ENCODE measurements at regions not wholly inside any gene's neighbourhood (a gene's known extent, or its start where the extent isn't known, plus 50 kb on each side); places are given as distances from the start of the nearest gene placed in this dataset.
"Not testable (repeated sequence)": the region's sequence is repeated elsewhere in the genome, so short reads cannot be mapped to it uniquely, and the experiment has no call there.

- peaks cover 0 to 11% of the 10 kb centered on the region in 2 donors for H3K4me1 ChIP-seq (ENCODE audit: control insufficient read depth in 1 of 2, insufficient read depth in 2 of 2, low read length in 2 of 2)
- H3K4me3 ChIP-seq (ENCODE audit: low read depth in 1 of 2, low read length in 2 of 2); H3K27ac ChIP-seq (ENCODE audit: low read depth, low read length); H3K36me3 ChIP-seq (ENCODE audit: control insufficient read depth in 1 of 2, insufficient read depth in 2 of 2, low read length in 2 of 2); H3K9me3 ChIP-seq (ENCODE audit: control insufficient read depth in 1 of 2, low read length in 2 of 2); H3K9ac ChIP-seq (ENCODE audit: low read depth in 1 of 2, low read length in 2 of 2): not testable (repeated sequence)
- peaks cover 4 to 10% of the 10 kb centered on the region in 2 donors for H3K27me3 ChIP-seq (ENCODE audit: control insufficient read depth in 1 of 2, insufficient read depth in 2 of 2, low read length in 2 of 2)
These were observed 1073.9 kb downstream of the RPIA start for GRCh38 chr2:89765361-89765718.

GRCh38 chr2:89766141-89766990 lies 1074.9 kb downstream of the RPIA start:
- not testable (repeated sequence) for H3K4me3 ChIP-seq (ENCODE audit: low read depth in 1 of 2, low read length in 2 of 2); H3K9me3 ChIP-seq (ENCODE audit: control insufficient read depth in 1 of 2, low read length in 2 of 2)

GRCh38 chr2:89767058-89767457 lies 1075.6 kb downstream of the RPIA start:
- H3K9me3 ChIP-seq (ENCODE audit: control insufficient read depth in 1 of 2, low read length in 2 of 2); H3K27ac ChIP-seq (ENCODE audit: low read depth, low read length); H3K36me3 ChIP-seq (ENCODE audit: control insufficient read depth in 1 of 2, insufficient read depth in 2 of 2, low read length in 2 of 2); H3K9ac ChIP-seq (ENCODE audit: low read depth in 1 of 2, low read length in 2 of 2): not testable (repeated sequence)
- H3K27me3 ChIP-seq (ENCODE audit: control insufficient read depth in 1 of 2, insufficient read depth in 2 of 2, low read length in 2 of 2), result peaks cover 4 to 10% of the 10 kb centered on the region in 2 donors
- H3K4me3 ChIP-seq (ENCODE audit: low read depth in 1 of 2, low read length in 2 of 2), result peak overlapping the region; percentile 30 to 77
- peaks cover 0 to 11% of the 10 kb centered on the region in 2 donors for H3K4me1 ChIP-seq (ENCODE audit: control insufficient read depth in 1 of 2, insufficient read depth in 2 of 2, low read length in 2 of 2)

More at GRCh38 chr2:89766141-89766990, 1074.9 kb downstream of the RPIA start:
- Histone ChIP-seq H3K27me3 (ENCODE audit: control insufficient read depth in 1 of 2, insufficient read depth in 2 of 2, low read length in 2 of 2) (peaks cover 4 to 10% of the 10 kb centered on the region in 2 donors), H3K4me1 (ENCODE audit: control insufficient read depth in 1 of 2, insufficient read depth in 2 of 2, low read length in 2 of 2) (peaks cover 0 to 11% of the 10 kb centered on the region in 2 donors)
- H3K9ac ChIP-seq (ENCODE audit: low read depth in 1 of 2, low read length in 2 of 2); H3K36me3 ChIP-seq (ENCODE audit: control insufficient read depth in 1 of 2, insufficient read depth in 2 of 2, low read length in 2 of 2); H3K27ac ChIP-seq (ENCODE audit: low read depth, low read length): not testable (repeated sequence)

DNA sequence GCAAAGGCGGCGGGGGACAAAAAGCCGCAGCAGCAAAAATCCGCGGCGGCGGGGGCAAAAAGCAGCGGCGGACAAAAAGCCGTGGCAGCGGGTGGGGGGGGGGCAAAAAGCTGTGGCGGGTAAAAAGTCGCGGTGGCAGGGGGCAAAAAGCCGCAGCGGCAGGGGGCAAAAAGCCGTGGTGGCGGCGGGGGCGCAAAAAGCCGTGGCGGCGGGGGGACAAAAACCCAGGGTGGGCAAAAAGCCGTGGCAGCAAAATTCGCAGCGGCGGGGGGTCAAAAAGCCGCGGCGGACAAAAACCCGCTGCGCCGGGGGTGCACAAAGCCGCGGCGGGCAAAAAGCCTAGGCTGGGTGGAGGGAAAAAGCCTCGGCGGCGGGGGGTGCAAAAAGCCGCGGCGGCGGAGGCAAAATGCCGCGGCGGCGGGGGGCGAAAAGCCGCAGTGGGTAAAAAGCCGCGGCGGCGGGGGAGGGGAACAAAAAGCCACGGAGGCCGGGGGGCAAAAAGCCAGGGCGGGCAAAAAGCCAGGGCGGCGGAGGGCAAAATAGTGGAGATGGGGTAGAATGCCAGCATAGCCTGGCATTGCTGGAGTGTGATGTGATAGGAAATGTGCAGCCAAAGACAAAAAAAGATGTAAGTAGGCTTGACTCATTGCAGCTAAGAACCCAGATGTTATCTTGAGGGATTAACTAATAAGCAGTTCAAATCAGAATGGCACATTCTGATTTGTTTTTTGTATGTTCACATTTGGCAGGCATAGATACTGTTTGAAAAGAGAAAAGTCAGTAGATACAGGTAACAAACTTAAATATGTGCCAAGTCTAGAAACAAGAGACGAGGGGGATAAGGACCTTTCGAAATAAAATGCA lies 1076.3 kb downstream of the RPIA start:
- Histone ChIP-seq H3K4me1 (ENCODE audit: control insufficient read depth in 1 of 2, insufficient read depth in 2 of 2, low read length in 2 of 2) (peaks cover 0 to 11% of the 10 kb centered on the region in 2 donors), H3K9me3 (ENCODE audit: control insufficient read depth in 1 of 2, low read length in 2 of 2) (peaks cover 3 to 5% of the 10 kb centered on the region in 2 donors), H3K36me3 (ENCODE audit: control insufficient read depth in 1 of 2, insufficient read depth in 2 of 2, low read length in 2 of 2) (no peaks in the 10 kb centered on the region), H3K9ac (ENCODE audit: low read depth in 1 of 2, low read length in 2 of 2) (no peak overlapping the region), H3K27ac (ENCODE audit: low read depth, low read length) (no peak overlapping the region), H3K4me3 (ENCODE audit: low read depth in 1 of 2, low read length in 2 of 2) (peak overlapping the region in 1 of 2 donors; percentile 77), H3K27me3 (ENCODE audit: control insufficient read depth in 1 of 2, insufficient read depth in 2 of 2, low read length in 2 of 2) (peaks cover 4 to 10% of the 10 kb centered on the region in 2 donors)

DNA sequence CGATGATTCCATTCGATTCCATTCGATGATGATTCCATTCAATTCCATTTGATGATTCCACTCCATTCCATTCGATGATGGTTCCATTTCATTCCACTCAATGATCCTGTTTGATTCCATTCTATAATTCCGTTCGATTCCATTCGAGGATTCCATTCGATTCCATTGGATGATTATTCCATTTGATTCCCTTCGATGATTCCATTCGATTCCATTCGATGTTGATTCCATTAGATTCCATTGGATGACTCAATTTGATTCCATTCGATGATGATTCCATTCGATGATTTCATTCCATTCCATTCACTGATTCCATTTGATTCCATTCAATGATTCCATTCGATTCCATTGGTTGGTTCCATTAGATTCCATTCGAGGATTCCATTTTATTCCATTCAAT lies 1084.4 kb downstream of the RPIA start:
- Histone ChIP-seq H3K27ac (ENCODE audit: low read depth, low read length) (no peak overlapping the region), H3K9me3 (ENCODE audit: control insufficient read depth in 1 of 2, low read length in 2 of 2) (peaks cover 55 to 85% of the 10 kb centered on the region in 2 donors), H3K36me3 (ENCODE audit: control insufficient read depth in 1 of 2, insufficient read depth in 2 of 2, low read length in 2 of 2) (no peaks in the 10 kb centered on the region), H3K9ac (ENCODE audit: low read depth in 1 of 2, low read length in 2 of 2) (no peak overlapping the region), H3K4me1 (ENCODE audit: control insufficient read depth in 1 of 2, insufficient read depth in 2 of 2, low read length in 2 of 2) (no peaks in the 10 kb centered on the region), H3K27me3 (ENCODE audit: control insufficient read depth in 1 of 2, insufficient read depth in 2 of 2, low read length in 2 of 2) (no peaks in the 10 kb centered on the region), H3K4me3 (ENCODE audit: low read depth in 1 of 2, low read length in 2 of 2) (no peak overlapping the region)

DNA sequence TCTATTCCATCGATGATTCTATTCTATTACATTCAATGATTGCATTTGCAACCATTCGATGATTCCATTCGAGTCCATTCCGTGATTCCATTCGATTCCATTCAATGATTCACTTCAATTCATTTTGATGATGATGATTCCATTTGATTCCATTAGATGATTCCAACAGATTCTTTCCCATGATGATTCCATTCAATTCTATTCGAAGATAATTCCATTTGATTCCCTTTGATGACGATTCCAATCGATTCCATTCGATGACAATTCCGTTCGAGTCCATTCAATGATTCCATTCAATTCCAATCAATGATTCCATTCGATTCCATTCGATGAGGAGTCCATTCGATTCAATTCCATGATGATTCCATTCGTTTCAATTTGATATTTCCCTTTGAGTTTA lies 1088.8 kb downstream of the RPIA start:
- no peaks in the 10 kb centered on the region for H3K36me3 ChIP-seq (ENCODE audit: control insufficient read depth in 1 of 2, insufficient read depth in 2 of 2, low read length in 2 of 2)
- no peaks in the 10 kb centered on the region for H3K4me1 ChIP-seq (ENCODE audit: control insufficient read depth in 1 of 2, insufficient read depth in 2 of 2, low read length in 2 of 2)
- peaks cover 74 to 100% of the 10 kb centered on the region in 2 donors for H3K9me3 ChIP-seq (ENCODE audit: control insufficient read depth in 1 of 2, low read length in 2 of 2)
- no peak overlapping the region for H3K4me3 ChIP-seq (ENCODE audit: low read depth in 1 of 2, low read length in 2 of 2)
- H3K9ac ChIP-seq (ENCODE audit: low read depth in 1 of 2, low read length in 2 of 2), result no peak overlapping the region
- H3K27ac ChIP-seq (ENCODE audit: low read depth, low read length), result no peak overlapping the region
- H3K27me3 ChIP-seq (ENCODE audit: control insufficient read depth in 1 of 2, insufficient read depth in 2 of 2, low read length in 2 of 2), result no peaks in the 10 kb centered on the region

DNA sequence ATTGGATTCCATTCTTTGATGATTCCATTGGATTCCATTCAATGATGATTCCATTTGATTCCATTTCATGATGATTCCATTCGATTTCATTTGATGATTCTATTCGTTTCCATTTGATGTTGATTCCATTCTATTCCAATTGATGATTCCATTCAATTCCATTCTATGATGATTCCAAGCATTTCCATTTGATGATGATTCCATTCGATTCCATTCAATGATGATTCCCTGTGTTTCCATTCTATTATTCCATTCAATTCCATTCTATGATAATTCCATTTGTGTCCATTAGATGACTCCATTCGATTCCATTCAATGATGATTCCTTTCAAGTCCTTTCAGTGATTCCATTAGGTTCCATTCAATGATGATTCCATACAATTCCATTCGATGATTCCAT lies 1090.5 kb downstream of the RPIA start:
- Histone ChIP-seq H3K36me3 (ENCODE audit: control insufficient read depth in 1 of 2, insufficient read depth in 2 of 2, low read length in 2 of 2) (no peaks in the 10 kb centered on the region), H3K4me1 (ENCODE audit: control insufficient read depth in 1 of 2, insufficient read depth in 2 of 2, low read length in 2 of 2) (no peaks in the 10 kb centered on the region), H3K27me3 (ENCODE audit: control insufficient read depth in 1 of 2, insufficient read depth in 2 of 2, low read length in 2 of 2) (no peaks in the 10 kb centered on the region), H3K9me3 (ENCODE audit: control insufficient read depth in 1 of 2, low read length in 2 of 2) (peaks cover 64 to 95% of the 10 kb centered on the region in 2 donors), H3K4me3 (ENCODE audit: low read depth in 1 of 2, low read length in 2 of 2) (no peak overlapping the region), H3K27ac (ENCODE audit: low read depth, low read length) (no peak overlapping the region), H3K9ac (ENCODE audit: low read depth in 1 of 2, low read length in 2 of 2) (no peak overlapping the region)

GRCh38 chr2:89784960-89785359 lies 1093.5 kb downstream of the RPIA start:
- no peak overlapping the region for H3K27ac ChIP-seq (ENCODE audit: low read depth, low read length)
- no peaks in the 10 kb centered on the region for H3K4me1 ChIP-seq (ENCODE audit: control insufficient read depth in 1 of 2, insufficient read depth in 2 of 2, low read length in 2 of 2)
- no peak overlapping the region for H3K9ac ChIP-seq (ENCODE audit: low read depth in 1 of 2, low read length in 2 of 2)
- no peak overlapping the region for H3K4me3 ChIP-seq (ENCODE audit: low read depth in 1 of 2, low read length in 2 of 2)
- H3K9me3 ChIP-seq (ENCODE audit: control insufficient read depth in 1 of 2, low read length in 2 of 2), result peaks cover 68 to 95% of the 10 kb centered on the region in 2 donors
- no peaks in the 10 kb centered on the region for H3K27me3 ChIP-seq (ENCODE audit: control insufficient read depth in 1 of 2, insufficient read depth in 2 of 2, low read length in 2 of 2)
- H3K36me3 ChIP-seq (ENCODE audit: control insufficient read depth in 1 of 2, insufficient read depth in 2 of 2, low read length in 2 of 2), result no peaks in the 10 kb centered on the region

DNA sequence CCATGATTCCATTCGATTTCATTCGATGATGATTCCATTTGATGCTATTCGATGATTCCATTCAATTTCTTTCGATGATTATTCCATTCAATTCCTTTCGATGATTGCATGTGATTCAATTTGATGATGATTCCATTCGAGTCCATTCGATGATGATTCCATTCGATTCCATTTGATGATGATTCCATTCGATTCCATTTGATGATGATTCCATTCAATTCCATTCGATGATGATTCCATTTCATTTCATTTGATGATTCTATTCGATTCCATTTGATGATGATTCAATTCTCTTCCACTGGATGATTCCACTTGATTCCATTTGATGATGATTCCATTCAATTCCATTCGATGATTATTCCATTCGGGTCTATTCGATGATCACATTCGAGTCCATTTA lies 1094.1 kb downstream of the RPIA start:
- H3K27ac ChIP-seq (ENCODE audit: low read depth, low read length); H3K27me3 ChIP-seq (ENCODE audit: control insufficient read depth in 1 of 2, insufficient read depth in 2 of 2, low read length in 2 of 2); H3K36me3 ChIP-seq (ENCODE audit: control insufficient read depth in 1 of 2, insufficient read depth in 2 of 2, low read length in 2 of 2); H3K4me3 ChIP-seq (ENCODE audit: low read depth in 1 of 2, low read length in 2 of 2); H3K4me1 ChIP-seq (ENCODE audit: control insufficient read depth in 1 of 2, insufficient read depth in 2 of 2, low read length in 2 of 2); H3K9ac ChIP-seq (ENCODE audit: low read depth in 1 of 2, low read length in 2 of 2): not testable (repeated sequence)
- H3K9me3 ChIP-seq (ENCODE audit: control insufficient read depth in 1 of 2, low read length in 2 of 2), result peaks cover 67 to 95% of the 10 kb centered on the region in 2 donors

GRCh38 chr2:89786642-89787041 lies 1095.2 kb downstream of the RPIA start:
- peaks cover 56 to 95% of the 10 kb centered on the region in 2 donors for H3K9me3 ChIP-seq (ENCODE audit: control insufficient read depth in 1 of 2, low read length in 2 of 2)
- not testable (repeated sequence) for H3K27ac ChIP-seq (ENCODE audit: low read depth, low read length); H3K27me3 ChIP-seq (ENCODE audit: control insufficient read depth in 1 of 2, insufficient read depth in 2 of 2, low read length in 2 of 2)

More at GRCh38 chr2:89786642-89787041, 1095.2 kb downstream of the RPIA start:
- not testable (repeated sequence) for H3K4me3 ChIP-seq (ENCODE audit: low read depth in 1 of 2, low read length in 2 of 2); H3K4me1 ChIP-seq (ENCODE audit: control insufficient read depth in 1 of 2, insufficient read depth in 2 of 2, low read length in 2 of 2); H3K9ac ChIP-seq (ENCODE audit: low read depth in 1 of 2, low read length in 2 of 2); H3K36me3 ChIP-seq (ENCODE audit: control insufficient read depth in 1 of 2, insufficient read depth in 2 of 2, low read length in 2 of 2)

All from duodenal mucosa (tissue), 2 donors.